Uterus (tissue), 2 donors: ENCODE measurements at regions not wholly inside any gene's neighbourhood (a gene's known extent, or its start where the extent isn't known, plus 50 kb on each side); places are given as distances from the start of the nearest gene placed in this dataset.

Source experiments
- CTCF ChIP-seq, 4 experiments: fragments of 200-600 bp in 2 of 4; fragments of 450-650 bp in 2 of 4; sonication (generic) in 2 of 4; IDR thresholded peaks; one replicate each; pipeline ENCODE4 v1.5.1; 2016 to 2019; ENCODE audit warnings: antibody characterized with exemption in 4 of 4, mild to moderate bottlenecking in 2 of 4, moderate library complexity in 1 of 4
- POLR2A ChIP-seq, 2 donors: fragments of 450-650 bp; IDR thresholded peaks; one replicate each; pipeline ENCODE4 v1.6.1; 2016; ENCODE audit warnings: antibody characterized with exemption in 2 of 2, mild to moderate bottlenecking in 1 of 2, moderate library complexity in 1 of 2

- TF ChIP-seq POLR2A (IDR thresholded peaks at IDR 0.05) (no peak), CTCF (IDR thresholded peaks at IDR 0.05) (peak; percentile 5 to 41 (median 24))
Measured at GRCh38 chr5:60382716-60383115, 317.2 kb downstream of the DEPDC1B start.
